Mucosa of rectum (tissue), 2 donors: ENCODE measurements at regions not wholly inside any gene's neighbourhood (a gene's known extent, or its start where the extent isn't known, plus 50 kb on each side); places are given as distances from the start of the nearest gene placed in this dataset.
"Not testable (repeated sequence)": the region's sequence is repeated elsewhere in the genome, so short reads cannot be mapped to it uniquely, and the experiment has no call there.

Experiments
- H3K27ac ChIP-seq, 2 donors: one replicate each; pipeline ENCODE4 v1.7.0; 2013; ENCODE audit warnings: inconsistent platforms in 2 of 2, low read depth in 2 of 2, low read length in 2 of 2
- H3K27me3 ChIP-seq, 2 donors: one replicate each; pipeline ENCODE4 v1.7.0; 2013; ENCODE audit warnings: low read length in 2 of 2; ENCODE audit not compliant: control insufficient read depth in 2 of 2, insufficient read depth in 2 of 2
- H3K36me3 ChIP-seq, 2 donors: one replicate each; pipeline ENCODE4 v1.7.0; 2013; ENCODE audit warnings: low read length in 2 of 2; ENCODE audit not compliant: control insufficient read depth in 2 of 2, insufficient read depth in 2 of 2
- H3K4me1 ChIP-seq, 2 donors: one replicate each; pipeline ENCODE4 v1.7.0; 2013; ENCODE audit warnings: low read length in 2 of 2, mild to moderate bottlenecking in 1 of 2; ENCODE audit not compliant: control insufficient read depth in 2 of 2, insufficient read depth in 2 of 2
- H3K4me3 ChIP-seq, 2 donors: one replicate each; pipeline ENCODE4 v1.7.0; 2013; ENCODE audit warnings: low read length in 2 of 2
- H3K9ac ChIP-seq, 2 donors: one replicate each; pipeline ENCODE4 v1.7.0; 2013; ENCODE audit warnings: low read length in 2 of 2, low read depth in 1 of 2, mild to moderate bottlenecking in 1 of 2
- H3K9me3 ChIP-seq, 2 donors: one replicate each; pipeline ENCODE4 v1.7.0; 2013; ENCODE audit warnings: low read length in 2 of 2; ENCODE audit not compliant: control insufficient read depth in 2 of 2
- donor health status: healthy.
- donor health status: Normal muscosa, but diverticular disease.

- Histone ChIP-seq H3K9me3 (no peaks in the 10 kb centered on the region), H3K4me3 (no peak overlapping the region), H3K36me3 (no peaks in the 10 kb centered on the region), H3K27ac (no peak overlapping the region), H3K9ac (no peak overlapping the region), H3K4me1 (no peaks in the 10 kb centered on the region), H3K27me3 (no peaks in the 10 kb centered on the region)
Measured at GRCh38 chr10:9052767-9053166, 998.3 kb downstream of the GATA3 start.

GRCh38 chr10:9056521-9056920 is 1002.0 kb downstream of the GATA3 start:
- Histone ChIP-seq H3K4me3 (no peak overlapping the region), H3K27me3 (no peaks in the 10 kb centered on the region), H3K36me3 (no peaks in the 10 kb centered on the region), H3K9ac (no peak overlapping the region), H3K4me1 (no peaks in the 10 kb centered on the region), H3K9me3 (no peaks in the 10 kb centered on the region), H3K27ac (no peak overlapping the region)

- H3K36me3 ChIP-seq, H3K27me3 ChIP-seq, H3K4me1 ChIP-seq, H3K27ac ChIP-seq, H3K4me3 ChIP-seq, H3K9ac ChIP-seq, H3K9me3 ChIP-seq: not testable (repeated sequence)
Measured at GRCh38 chr10:9057293-9057692, 1002.8 kb downstream of the GATA3 start.

GRCh38 chr10:9060314-9060713 is 1005.8 kb downstream of the GATA3 start:
- no peak overlapping the region for H3K27ac ChIP-seq
- H3K4me1 ChIP-seq = no peaks in the 10 kb centered on the region
- H3K9me3 ChIP-seq = no peaks in the 10 kb centered on the region
- H3K36me3 ChIP-seq = no peaks in the 10 kb centered on the region
- no peak overlapping the region for H3K4me3 ChIP-seq
- H3K9ac ChIP-seq = no peak overlapping the region
- H3K27me3 ChIP-seq = no peaks in the 10 kb centered on the region

- no peak overlapping the region for H3K9ac ChIP-seq
- no peak overlapping the region for H3K4me3 ChIP-seq
- H3K27ac ChIP-seq = no peak overlapping the region
- no peaks in the 10 kb centered on the region for H3K4me1 ChIP-seq
- H3K36me3 ChIP-seq = no peaks in the 10 kb centered on the region
- H3K27me3 ChIP-seq = no peaks in the 10 kb centered on the region
- no peaks in the 10 kb centered on the region for H3K9me3 ChIP-seq
Measured at GRCh38 chr10:9061871-9062270, 1007.4 kb downstream of the GATA3 start.

- Histone ChIP-seq H3K9ac (no peak overlapping the region), H3K27ac (no peak overlapping the region), H3K9me3 (no peaks in the 10 kb centered on the region), H3K27me3 (no peaks in the 10 kb centered on the region), H3K36me3 (no peaks in the 10 kb centered on the region), H3K4me1 (no peaks in the 10 kb centered on the region), H3K4me3 (no peak overlapping the region)
Measured at GRCh38 chr10:9066152-9066551, 1011.7 kb downstream of the GATA3 start.

- H3K27ac ChIP-seq = no peak overlapping the region
- no peaks in the 10 kb centered on the region for H3K4me1 ChIP-seq
- H3K9me3 ChIP-seq = no peaks in the 10 kb centered on the region
- no peak overlapping the region for H3K9ac ChIP-seq
- no peaks in the 10 kb centered on the region for H3K36me3 ChIP-seq
- no peaks in the 10 kb centered on the region for H3K27me3 ChIP-seq
- H3K4me3 ChIP-seq = no peak overlapping the region
Measured at GRCh38 chr10:9068003-9068402, 1013.5 kb downstream of the GATA3 start.

- H3K4me1 ChIP-seq = no peaks in the 10 kb centered on the region
- no peaks in the 10 kb centered on the region for H3K27me3 ChIP-seq
- no peak overlapping the region for H3K27ac ChIP-seq
- no peak overlapping the region for H3K9ac ChIP-seq
- H3K4me3 ChIP-seq = no peak overlapping the region
- no peaks in the 10 kb centered on the region for H3K36me3 ChIP-seq
- no peaks in the 10 kb centered on the region for H3K9me3 ChIP-seq
Measured at GRCh38 chr10:9069136-9069535, 1014.6 kb downstream of the GATA3 start.

- Histone ChIP-seq H3K36me3 (no peaks in the 10 kb centered on the region), H3K9ac (no peak overlapping the region), H3K4me1 (no peaks in the 10 kb centered on the region), H3K9me3 (no peaks in the 10 kb centered on the region), H3K27ac (no peak overlapping the region), H3K4me3 (no peak overlapping the region), H3K27me3 (no peaks in the 10 kb centered on the region)
Measured at GRCh38 chr10:9075420-9075819, 1020.9 kb downstream of the GATA3 start.

- H3K27me3 ChIP-seq = no peaks in the 10 kb centered on the region
- no peak overlapping the region for H3K9ac ChIP-seq
- no peak overlapping the region for H3K27ac ChIP-seq
- H3K4me1 ChIP-seq = no peaks in the 10 kb centered on the region
- H3K36me3 ChIP-seq = no peaks in the 10 kb centered on the region
- H3K9me3 ChIP-seq = no peaks in the 10 kb centered on the region
- H3K4me3 ChIP-seq = no peak overlapping the region
Measured at GRCh38 chr10:9076066-9076465, 1021.6 kb downstream of the GATA3 start.

GRCh38 chr10:9081253-9081652 is 1026.8 kb downstream of the GATA3 start:
- no peaks in the 10 kb centered on the region for H3K9me3 ChIP-seq
- H3K36me3 ChIP-seq = no peaks in the 10 kb centered on the region
- H3K9ac ChIP-seq = no peak overlapping the region
- H3K27me3 ChIP-seq = no peaks in the 10 kb centered on the region
- H3K4me1 ChIP-seq = no peaks in the 10 kb centered on the region
- no peak overlapping the region for H3K4me3 ChIP-seq
- no peak overlapping the region for H3K27ac ChIP-seq
